ENCODE measurements at regions not wholly inside any gene's neighbourhood (a gene's known extent, or its start where the extent isn't known, plus 50 kb on each side); places are given as distances from the start of the nearest gene placed in this dataset.

DNA sequence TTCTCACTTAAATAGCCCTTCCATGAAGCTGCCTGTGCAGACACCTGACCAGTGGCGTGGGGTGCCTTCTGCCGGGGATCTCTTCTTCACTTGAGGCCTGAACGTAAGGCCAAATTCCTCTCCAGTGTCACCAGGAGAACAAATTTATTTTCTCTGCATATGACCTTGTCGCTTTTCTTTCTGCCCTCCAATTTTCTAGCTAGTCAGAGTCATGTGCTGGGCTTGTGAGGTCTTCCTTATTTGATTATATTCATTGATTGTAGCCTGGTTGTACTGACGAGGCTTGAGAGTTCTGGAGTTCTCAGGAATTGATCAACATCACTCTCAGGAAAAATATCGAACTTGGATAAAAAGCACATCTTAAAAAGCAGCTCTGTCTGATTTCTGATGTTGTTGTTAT, 255.7 kb downstream of the BUB3 start:
- DNase-seq (ENCODE audit: low read depth): no peak

DNA sequence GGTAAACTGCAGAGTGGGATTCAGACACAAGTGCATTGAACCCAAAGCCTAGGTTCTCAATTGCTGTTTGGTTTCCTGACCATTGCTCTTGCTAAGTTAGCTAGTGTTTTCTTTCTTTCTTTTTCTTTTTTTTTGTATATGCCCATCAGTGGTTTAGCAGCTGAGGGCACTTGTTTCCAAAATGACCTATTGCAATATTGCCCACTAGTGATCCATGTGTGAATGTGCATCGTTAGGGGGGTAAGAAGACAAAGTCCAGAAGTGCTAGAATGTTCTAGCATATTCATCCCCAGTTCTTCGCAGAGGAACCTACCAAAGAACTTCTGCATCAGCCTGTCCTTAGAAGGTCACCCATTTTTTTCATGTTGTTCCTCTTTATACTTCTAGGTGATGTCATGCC, 252.8 kb upstream of the GPR26 start:
- DNase-seq (ENCODE audit: low read depth): no peak

DNA sequence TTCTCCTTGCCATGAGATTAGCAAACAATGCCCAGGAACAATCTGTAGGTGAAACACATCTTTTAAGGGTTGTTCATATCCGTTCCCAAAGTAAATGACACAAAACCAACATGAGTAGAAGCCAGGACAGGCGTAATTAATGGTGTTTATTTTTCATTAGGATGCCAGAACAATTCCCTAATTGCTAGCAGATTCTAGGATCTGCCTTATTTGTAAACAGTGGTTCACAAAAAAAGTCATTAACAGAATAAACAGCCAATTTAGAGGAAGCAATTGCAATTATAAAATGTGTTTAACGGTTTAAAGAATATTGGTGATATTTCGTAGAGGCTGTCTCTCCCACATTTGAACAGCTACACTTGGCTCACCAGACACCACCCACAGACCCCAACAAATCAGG, 250.6 kb upstream of the GPR26 start:
- DNase-seq (ENCODE audit: low read depth): no peak

DNA sequence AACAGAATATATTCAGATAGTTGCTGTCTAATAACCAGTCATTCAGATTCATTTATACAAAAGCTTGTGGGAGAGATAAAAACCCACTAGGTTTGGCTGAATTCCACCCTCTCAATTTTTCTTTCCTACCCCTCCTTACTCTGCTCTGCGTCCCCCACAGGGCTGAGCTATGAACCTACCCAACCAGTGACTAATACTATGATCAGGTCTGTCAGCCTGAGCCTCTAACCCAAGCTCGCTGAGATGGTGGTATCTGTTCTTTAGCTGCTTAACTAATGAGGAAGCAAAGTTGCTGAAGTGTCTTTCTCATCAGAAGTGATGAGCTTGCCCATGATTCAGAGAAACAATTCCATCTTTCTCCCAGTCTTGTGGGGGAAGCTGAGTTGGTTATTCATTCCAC, 248.7 kb upstream of the GPR26 start:
- no peak for DNase-seq (ENCODE audit: low read depth)

DNA sequence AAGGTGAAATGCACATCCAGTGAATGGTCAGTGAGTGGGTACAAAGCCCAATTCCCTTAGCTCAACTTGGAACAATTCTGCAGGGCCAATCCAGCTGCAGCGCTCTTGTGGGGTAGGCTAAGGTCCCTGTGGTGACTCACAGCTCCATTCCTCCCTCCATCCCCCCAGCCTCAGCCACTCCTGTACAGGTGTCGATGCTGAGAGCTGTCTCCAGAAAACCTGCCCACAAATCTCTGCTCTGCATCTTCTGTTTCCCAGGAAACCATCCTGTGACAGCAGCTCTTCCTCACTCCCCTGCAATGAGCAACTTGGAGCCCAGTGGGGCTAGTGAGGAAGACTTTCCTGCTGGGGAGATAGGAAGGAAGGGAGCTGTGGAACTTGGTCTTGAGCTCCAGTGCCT, 244.7 kb upstream of the GPR26 start:
- DNase-seq (ENCODE audit: low read depth): no peak

DNA sequence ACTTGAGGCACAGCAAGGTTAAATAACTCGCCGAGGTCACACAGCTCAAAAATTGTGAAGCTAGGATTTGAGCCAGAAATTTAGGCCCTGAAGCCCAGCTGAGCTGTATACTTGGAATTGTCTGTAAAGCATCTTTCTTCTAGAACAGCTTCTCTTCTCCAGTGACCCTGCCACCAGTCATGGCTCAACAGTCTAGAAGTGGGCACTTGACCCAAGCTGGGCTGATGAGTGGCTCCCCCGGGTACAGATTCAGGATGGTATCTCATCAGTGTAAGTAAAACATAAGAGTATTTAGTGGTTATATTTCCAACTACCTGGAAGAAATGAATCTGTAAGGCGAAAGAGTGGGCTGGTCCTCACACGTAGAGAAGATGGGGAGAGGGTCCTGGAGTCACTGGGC, 243.9 kb upstream of the GPR26 start:
- DNase-seq (ENCODE audit: low read depth): no peak

DNA sequence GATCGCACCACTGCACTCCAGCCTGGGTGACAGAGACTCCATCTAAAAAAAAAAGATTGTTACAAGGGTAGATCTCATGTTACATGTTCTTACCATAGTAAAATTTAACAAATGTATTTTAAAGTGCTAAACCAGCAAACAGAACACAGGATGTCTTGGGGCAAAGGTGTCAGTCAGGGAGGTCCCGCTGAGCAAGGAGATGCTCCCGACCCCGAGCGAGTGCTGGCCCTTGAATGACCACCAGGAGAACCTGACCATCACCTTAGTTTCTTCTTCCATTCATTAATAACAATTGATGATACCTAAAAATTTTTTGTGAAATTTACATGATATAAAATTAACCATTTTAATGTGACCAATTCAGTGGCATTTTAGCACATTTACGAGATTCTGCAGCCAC, 241.6 kb upstream of the GPR26 start:
- no peak for DNase-seq (ENCODE audit: low read depth)

DNA sequence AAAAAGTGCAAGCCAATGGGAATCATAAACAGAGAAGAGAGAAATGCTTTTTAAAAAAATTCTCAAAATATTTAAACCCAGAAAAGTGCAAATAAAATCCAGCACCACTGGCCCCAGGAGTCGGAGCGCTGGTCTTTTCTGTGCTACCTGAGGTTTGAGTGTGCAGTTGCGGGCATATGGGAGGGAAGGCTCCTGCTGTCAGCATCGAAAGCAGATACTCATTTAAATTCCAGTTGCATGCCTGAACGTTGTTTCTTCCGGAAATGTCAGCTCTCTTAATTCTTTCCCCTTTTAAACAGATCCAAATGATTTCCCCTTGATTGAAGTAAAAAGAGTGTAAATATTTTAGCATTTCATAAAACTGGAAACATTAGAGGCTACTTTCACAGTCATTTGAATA, 240.5 kb upstream of the GPR26 start:
- DNase-seq (ENCODE audit: low read depth): no peak

DNA sequence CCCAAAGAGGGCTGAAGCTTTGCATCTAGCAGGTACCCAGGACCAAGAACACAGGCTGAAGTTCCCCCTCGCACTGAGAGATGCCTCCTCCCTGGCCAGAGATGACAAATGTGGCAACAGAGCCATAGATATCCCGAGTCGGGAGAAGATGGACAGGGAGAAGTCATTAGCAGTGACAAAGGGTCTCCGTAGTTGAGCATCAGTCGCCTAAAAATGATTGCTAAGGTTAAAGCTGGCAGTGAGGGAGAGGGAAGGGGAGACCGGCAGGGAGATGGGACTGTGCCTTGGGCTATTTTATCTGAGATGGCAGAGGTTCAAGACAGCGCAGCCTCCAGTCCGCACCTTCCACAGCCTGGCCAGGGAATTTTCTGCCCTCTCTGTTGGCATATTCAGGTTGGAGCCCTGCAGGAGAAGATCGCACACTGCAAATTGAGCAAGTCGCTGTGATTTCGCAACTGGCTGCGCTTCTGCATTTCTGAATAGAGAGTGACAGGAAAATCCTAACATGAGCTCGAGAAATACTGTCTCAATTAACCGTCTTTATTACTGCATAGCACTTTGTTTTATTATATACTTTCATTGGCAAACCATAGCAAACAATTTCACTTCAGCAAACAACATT, 238.9 kb upstream of the GPR26 start:
- no peak for DNase-seq (ENCODE audit: low read depth)

DNA sequence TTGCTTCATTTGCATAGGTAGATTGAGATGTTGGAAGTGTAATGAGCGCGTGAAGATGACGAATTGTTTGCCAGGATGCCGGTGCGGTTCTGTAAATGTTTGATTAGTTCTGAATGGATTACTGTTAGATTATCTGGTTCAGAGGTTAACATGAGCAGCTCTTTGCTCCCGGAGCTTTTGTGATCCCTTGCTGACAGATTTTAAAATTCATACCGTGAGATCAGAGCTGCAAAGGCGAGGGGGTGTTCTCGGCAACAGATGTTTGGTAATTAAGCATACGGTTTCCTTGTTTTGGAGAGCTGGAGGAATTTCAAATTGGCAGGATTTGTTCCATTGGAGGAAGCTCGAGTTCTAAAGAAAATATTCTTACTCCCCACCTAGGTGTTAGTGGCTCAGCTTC, 237.8 kb upstream of the GPR26 start:
- DNase-seq (ENCODE audit: low read depth): no peak

DNA sequence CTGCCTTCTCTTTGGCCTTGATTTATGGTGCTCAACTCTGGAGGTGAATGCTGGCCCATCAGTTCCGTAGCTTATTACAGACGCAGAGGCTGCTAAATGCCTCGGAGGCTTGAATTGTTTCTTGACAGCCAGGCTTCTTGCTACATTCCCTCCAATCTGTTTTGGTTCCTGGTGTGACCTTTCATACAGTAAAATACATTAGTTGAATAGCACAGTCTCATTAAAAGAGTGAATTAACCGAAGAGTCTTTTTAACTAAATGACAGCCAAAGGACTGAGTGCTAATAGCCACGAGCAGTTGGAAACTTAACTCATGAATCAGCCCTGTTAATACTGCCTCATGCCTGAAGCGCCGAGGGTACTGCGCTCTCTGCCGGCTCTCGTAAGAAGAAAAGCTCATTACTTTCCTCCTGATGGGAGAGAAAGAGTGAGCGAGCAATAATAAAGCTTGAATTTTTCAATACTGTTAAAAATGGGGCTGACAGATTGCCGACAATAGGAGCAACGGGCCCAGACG, 236.4 kb upstream of the GPR26 start:
- DNase-seq (ENCODE audit: low read depth): no peak

DNA sequence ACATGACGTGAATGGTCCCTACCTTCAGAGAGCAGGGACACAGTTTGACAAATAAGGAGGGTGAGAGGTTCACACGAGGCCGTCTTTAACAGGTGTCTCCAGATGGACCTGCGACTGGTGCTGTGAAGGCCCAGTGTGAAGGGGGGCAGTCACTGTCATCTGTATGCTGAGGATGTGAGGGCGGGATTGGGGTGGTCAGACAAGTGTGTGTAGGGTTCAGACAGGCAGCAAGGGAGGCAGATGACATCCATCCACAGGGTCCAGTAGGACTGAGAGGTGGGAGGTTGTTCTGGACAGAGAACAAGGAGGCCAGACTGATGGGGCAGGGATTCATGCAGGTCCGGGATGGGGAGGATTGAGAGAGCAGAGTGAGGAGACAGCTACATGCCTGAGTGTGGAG, 232.6 kb upstream of the GPR26 start:
- no peak for DNase-seq (ENCODE audit: low read depth)

DNA sequence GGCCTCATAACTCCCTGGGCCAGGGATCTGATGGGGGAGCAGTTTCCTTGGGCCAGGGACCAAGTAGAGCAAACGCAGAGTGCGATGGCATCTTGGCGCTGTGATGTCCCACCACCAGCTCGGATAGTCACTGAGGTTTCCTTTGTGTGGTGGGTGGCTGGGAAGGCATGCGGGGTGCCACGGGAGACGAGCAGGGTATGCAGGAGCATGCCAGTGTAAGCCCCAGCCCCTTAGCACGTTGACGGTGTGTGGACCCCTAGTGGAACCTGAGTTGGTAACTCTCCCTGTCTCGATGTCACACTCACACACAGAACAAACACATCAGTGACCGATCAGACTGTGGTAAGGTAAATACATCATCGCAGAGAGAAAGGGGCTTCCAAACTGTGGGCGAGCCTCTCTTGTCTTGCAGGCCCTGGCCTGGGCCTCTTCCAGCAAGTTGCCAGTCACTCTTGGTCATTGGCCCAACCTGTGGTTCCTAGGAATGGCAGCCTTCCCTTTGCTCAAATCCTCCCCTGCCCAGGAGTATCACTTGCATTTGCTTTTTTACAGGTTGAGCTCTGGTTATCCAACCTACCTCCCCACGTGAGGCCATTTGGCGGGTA, 231.6 kb upstream of the GPR26 start:
- DNase-seq (ENCODE audit: low read depth): no peak

DNA sequence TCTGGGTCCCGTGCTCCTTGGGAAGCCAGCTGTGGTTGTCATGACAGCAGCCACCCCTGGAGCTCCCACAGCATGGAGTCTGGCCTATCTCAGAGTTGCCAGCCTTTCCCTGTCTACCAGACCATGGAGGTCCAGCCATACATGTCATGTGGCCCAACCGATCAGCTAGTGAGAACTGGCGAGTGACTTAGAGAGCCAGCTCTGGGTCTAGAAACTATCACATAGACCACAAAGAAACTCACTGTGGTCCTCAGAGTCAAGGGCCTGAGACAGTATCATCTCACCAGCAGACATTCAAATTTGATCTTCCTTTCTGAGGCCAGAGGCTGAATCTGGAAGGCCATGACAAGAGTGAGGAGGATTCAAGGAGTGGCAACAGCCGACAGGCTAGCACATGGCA, 223.3 kb upstream of the GPR26 start:
- DNase-seq (ENCODE audit: low read depth): no peak

DNA sequence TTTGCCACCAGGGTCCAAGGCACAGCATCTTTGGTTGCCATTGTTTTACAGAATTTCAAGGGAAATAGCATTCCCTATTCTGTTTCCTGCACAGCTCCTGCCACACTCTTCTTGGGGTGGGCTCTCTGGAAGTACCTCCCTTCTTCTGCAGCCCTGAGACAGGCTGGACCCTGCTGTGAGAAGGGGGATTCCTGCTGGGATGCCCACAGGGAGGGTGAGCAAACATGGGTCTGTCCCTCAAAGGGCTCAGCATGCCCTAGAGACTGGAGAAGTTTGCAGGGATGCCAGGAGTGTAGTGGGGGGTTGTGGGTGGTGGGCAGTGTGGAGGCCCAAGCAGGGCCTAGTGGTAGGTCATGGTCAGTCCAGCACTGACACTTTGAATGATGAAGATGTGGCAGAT, 222.2 kb upstream of the GPR26 start:
- no peak for DNase-seq (ENCODE audit: low read depth)

DNA sequence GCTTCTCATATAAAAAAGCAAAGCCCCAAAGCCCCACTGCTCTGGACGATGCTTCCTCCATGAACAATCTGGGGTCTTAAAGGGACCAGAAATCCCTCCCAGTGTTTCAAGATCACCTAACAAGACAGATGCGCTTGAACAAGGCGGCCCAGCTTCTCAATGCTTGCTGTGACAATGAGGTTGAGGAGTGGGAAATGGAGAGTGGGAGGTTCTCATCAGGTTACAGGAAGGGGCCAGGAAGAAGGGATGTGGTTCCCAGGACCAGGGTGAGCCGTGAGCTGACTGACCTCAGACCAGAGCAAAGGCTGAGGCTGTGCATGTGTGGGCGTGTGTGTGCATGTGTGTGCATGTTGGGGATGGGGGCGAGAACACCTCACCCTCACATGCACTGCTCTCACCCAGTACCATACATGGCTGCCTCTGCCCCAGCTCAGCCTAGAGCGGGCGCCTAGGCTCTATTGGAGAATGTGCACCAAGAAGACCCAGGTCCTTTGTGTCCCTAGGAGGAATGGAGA, 220.8 kb upstream of the GPR26 start:
- no peak for DNase-seq (ENCODE audit: low read depth)

DNA sequence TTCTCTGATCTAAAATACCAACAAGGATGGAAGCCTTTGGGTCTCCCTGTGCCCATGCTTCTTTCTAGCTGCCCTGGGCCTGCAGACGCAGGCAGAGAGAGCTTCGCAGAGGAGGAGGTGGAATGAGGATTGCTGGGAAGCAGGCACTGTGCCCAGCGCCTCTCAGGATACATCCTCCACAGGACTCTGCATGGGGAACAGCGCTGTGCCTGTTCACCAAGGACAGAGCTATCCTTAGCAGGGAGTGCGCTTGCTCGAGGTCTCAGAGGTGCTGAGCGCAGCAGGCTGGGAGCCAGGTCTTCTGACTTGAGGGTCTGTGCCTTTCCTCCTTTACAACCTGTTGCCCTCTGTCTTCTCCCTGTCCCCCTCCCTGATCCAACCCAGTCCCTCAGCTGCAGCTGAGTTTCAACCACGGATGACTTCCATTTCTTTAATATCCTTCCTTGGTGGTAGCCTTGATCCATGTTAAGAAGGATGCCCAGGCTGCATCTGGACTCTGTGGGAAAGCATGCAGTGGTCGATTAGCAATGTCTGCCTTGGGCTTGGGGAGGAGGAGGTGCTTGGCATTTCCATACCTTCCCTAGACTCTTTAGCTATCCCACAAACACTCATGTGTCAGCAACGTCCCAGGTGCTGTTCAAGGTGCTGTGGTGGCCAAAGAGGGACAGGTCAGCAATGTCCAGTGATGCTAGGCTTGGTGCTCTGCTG, 219.6 kb upstream of the GPR26 start:
- no peak for DNase-seq (ENCODE audit: low read depth)

DNA sequence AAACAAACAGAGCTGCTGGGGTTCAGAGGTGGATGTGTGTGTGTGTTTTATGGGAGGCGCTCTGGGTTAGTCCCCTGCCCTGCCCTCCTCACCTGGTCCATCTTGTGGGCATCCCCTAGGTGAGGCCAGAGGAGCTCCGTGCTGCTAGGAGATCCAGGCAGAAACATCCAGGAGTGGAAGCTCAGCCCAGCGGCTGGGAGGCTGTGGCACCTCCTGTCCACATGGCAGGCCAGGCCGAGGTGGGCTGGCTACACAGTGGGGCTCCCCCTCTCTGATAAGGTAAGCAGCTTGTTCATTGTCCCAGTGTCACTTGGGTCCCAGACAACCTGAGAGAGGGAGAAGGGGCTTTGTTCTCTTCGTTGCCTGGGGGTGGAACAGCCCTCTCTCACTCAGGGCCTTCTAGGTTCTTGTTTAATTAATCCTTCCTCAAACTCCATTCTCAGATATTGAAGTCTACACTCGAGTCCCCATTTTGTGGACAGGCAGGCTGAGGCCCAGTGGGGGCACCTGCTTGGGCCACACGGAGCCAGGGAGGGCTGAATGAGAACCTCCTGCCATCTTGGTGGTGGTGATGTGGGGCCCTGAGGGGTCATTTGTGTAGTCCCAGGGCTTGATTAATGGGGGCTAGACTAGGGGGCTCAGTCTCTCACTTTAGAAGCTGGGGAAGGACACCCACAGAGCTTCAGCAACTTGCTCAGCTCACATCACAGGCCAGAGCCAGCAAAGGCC, 216.8 kb upstream of the GPR26 start:
- DNase-seq (ENCODE audit: low read depth): no peak

DNA sequence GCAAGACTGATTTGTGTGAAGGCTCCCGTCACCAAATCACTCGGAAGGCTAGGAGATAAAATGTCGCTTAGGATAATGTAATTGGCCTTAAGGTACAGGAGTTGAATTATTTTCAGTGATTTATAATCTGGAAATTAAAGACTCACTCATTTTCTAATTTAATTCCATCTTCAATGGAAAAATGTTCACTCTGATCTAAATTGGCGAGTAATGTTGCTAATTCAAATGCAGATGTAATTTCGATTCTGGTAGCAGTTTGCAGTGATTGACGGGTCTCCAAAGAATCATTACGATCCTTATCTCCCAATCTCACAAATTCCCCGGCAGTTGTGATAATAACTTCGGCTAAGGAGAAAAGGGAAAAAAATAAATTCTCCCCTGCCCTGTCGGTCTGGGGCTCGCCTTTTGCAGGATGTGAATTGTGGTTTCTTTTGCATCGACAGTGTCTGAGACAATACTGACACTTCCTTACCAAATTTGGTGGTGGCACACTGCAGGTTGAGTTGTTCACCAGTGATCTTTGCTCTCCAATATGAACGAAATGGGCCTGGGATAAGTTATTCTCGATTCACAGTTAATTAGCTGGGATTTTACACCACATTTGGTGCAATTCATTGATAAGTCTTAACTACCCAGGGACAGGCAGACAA, 215.1 kb upstream of the GPR26 start:
- DNase-seq (ENCODE audit: low read depth): no peak

DNA sequence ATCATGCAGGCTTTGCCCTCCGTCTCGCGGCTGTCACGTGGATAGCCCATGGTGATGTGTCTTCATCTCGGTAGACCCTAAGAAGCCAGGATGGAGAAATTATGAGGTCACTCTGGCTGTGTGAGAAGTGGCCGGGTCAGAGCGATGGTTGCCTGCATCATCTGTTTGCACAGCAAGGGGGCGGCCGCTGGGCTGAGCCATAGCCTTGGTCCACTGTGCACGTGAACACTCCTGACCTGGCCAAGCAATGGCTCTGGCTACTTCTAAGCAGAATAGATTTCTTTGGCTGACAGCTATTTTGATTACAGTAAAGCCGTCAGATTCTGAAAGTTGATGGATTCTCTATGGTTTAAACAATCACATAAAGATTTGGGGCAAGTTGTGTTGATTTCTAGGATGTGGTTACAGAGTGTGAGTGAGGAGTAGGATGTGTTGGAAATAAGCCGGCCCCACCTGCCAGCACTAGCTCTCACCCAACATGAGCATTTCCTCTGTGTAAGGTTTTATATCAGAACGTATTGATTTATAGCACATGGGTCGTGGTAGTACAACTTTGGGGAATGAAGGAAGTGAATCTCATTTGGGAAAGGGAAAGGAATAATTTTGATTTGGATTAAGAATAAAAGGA, 214.4 kb upstream of the GPR26 start:
- no peak for DNase-seq (ENCODE audit: low read depth)

DNA sequence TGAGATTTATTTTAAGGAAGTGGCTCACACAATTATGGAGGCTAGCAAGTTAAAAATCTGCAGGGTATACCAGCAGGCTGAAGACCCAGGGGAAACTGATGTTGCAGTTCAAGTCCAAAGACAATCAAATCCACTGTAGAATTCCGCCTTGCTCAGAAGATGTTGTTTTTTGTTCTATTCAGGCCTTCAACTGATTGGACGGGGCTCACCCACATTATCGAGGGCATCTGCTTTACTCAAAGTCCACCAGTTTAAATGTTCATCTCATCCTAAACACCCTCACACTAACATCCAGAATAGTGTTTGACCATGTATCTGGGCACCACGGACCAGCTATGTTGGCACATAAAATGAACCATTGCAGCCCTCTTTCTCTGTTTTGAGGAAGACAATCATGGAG, 211.2 kb upstream of the GPR26 start:
- no peak for DNase-seq (ENCODE audit: low read depth)

DNA sequence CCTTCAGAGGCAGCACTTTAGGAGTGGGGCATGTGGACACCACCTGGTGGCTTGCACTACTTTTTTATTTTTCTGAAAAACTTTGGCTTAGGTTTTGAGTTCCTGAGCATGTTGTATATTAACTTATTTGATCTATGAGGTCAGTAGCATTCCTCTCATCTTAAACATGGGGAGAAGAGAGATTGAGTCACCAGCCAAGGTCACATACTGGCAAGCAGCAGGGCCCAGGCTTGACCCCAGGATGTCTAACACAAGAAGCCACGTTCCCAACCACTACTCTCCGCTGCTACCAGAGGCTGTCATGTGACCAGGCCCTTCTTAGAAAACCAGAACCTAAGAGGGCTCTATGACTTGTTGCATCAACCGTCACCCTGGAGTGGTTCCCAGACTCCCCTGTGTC, 210.3 kb upstream of the GPR26 start:
- no peak for DNase-seq (ENCODE audit: low read depth)

All from fibroblast of gingiva (primary cell).